Peyer's patch (tissue), 4 donors: ENCODE measurements at regions not wholly inside any gene's neighbourhood (a gene's known extent, or its start where the extent isn't known, plus 50 kb on each side); places are given as distances from the start of the nearest gene placed in this dataset.

Source experiments
- DNase-seq, 3 donors: peaks; one replicate each; pipeline ENCODE4 v3.0.0-alpha.2; 2017 to 2019
- H3K27ac ChIP-seq, 4 donors: fragments of 200-600 bp; sonication (generic); one replicate each; pipeline ENCODE4 v1.5.1; 2016 to 2019
- H3K27me3 ChIP-seq, 2 donors: fragments of 200-600 bp; sonication (generic); one replicate each; pipeline ENCODE4 v1.5.1; 2019
- H3K36me3 ChIP-seq, 3 donors: fragments of 200-600 bp; sonication (generic); one replicate each; pipeline ENCODE4 v1.5.1; 2016 to 2019
- H3K4me1 ChIP-seq, 4 donors: fragments of 200-600 bp; sonication (generic); one replicate each; pipeline ENCODE4 v1.5.1; 2016 to 2019
- H3K4me3 ChIP-seq, 4 donors: fragments of 200-600 bp; sonication (generic); 1 replicate in 3 of 4; 2 replicates in 1 of 4; pipeline ENCODE4 v1.5.1; 2016 to 2019; ENCODE audit warnings: mild to moderate bottlenecking in 1 of 4
- H3K9me3 ChIP-seq, 4 donors: fragments of 200-600 bp; sonication (generic); one replicate each; pipeline ENCODE4 v1.5.1; 2016 to 2019; ENCODE audit warnings: mild to moderate bottlenecking in 1 of 4
- CTCF ChIP-seq, 6 experiments: fragments of 450-650 bp in 4 of 6; fragments of 200-600 bp in 2 of 6; sonication (generic) in 1 of 6; IDR thresholded peaks; one replicate each; pipeline ENCODE4 v1.5.1; 2017 to 2019; ENCODE audit warnings: antibody characterized with exemption in 6 of 6, mild to moderate bottlenecking in 3 of 6, moderate library complexity in 1 of 6
- POLR2A ChIP-seq, 2 donors: fragments of 450-650 bp; IDR thresholded peaks; one replicate each; pipeline ENCODE4 v1.5.1; 2017; ENCODE audit warnings: antibody characterized with exemption in 2 of 2, mild to moderate bottlenecking in 2 of 2, moderate library complexity in 2 of 2

- no peak for DNase-seq
- Histone ChIP-seq H3K27ac (no peak overlapping the region), H3K27me3 (no peaks in the 10 kb centered on the region), H3K4me1 (no peaks in the 10 kb centered on the region), H3K4me3 (no peak overlapping the region), H3K9me3 (no peaks in the 10 kb centered on the region), H3K36me3 (no peaks in the 10 kb centered on the region)
- TF ChIP-seq POLR2A (IDR thresholded peaks at IDR 0.05) (no peak), CTCF (IDR thresholded peaks at IDR 0.05) (no peak)
Observed at GRCh38 chr3:162512488-162512887, 1015.9 kb downstream of the OTOL1 start.

- no peaks in the 10 kb centered on the region for H3K36me3 ChIP-seq
- H3K27ac ChIP-seq = no peak overlapping the region
- H3K9me3 ChIP-seq = no peaks in the 10 kb centered on the region
- H3K4me1 ChIP-seq = no peaks in the 10 kb centered on the region
- no peak for DNase-seq
- no peaks in the 10 kb centered on the region for H3K27me3 ChIP-seq
- TF ChIP-seq CTCF (IDR thresholded peaks at IDR 0.05) (no peak), POLR2A (IDR thresholded peaks at IDR 0.05) (no peak)
- no peak overlapping the region for H3K4me3 ChIP-seq
Observed at GRCh38 chr3:162517110-162517509, 1020.5 kb downstream of the OTOL1 start.

- Histone ChIP-seq H3K27ac (no peak overlapping the region), H3K4me3 (no peak overlapping the region), H3K27me3 (no peaks in the 10 kb centered on the region), H3K4me1 (no peaks in the 10 kb centered on the region), H3K9me3 (no peaks in the 10 kb centered on the region), H3K36me3 (no peaks in the 10 kb centered on the region)
- TF ChIP-seq POLR2A (IDR thresholded peaks at IDR 0.05) = no peak
- TF ChIP-seq CTCF (IDR thresholded peaks at IDR 0.05) = no peak
- DNase-seq = no peak
Observed at GRCh38 chr3:162521669-162522068, 1025.1 kb downstream of the OTOL1 start.

- Histone ChIP-seq H3K4me1 (no peaks in the 10 kb centered on the region), H3K4me3 (no peak overlapping the region), H3K27ac (peak overlapping the region in 1 of 4 donors; percentile 16), H3K9me3 (no peaks in the 10 kb centered on the region), H3K36me3 (no peaks in the 10 kb centered on the region), H3K27me3 (no peaks in the 10 kb centered on the region)
- DNase-seq = no peak
- TF ChIP-seq CTCF (IDR thresholded peaks at IDR 0.05) = no peak
- TF ChIP-seq POLR2A (IDR thresholded peaks at IDR 0.05) = no peak
Observed at GRCh38 chr3:162525066-162525742, 1028.6 kb downstream of the OTOL1 start.

GRCh38 chr3:162525771-162526170 is 1029.2 kb downstream of the OTOL1 start:
- no peaks in the 10 kb centered on the region for H3K36me3 ChIP-seq
- no peak for TF ChIP-seq POLR2A (IDR thresholded peaks at IDR 0.05)
- H3K4me1 ChIP-seq = no peaks in the 10 kb centered on the region
- no peaks in the 10 kb centered on the region for H3K27me3 ChIP-seq
- DNase-seq = no peak
- H3K4me3 ChIP-seq = no peak overlapping the region
- H3K9me3 ChIP-seq = no peaks in the 10 kb centered on the region
- no peak overlapping the region for H3K27ac ChIP-seq

GRCh38 chr3:162534431-162534830 is 1037.8 kb downstream of the OTOL1 start:
- no peaks in the 10 kb centered on the region for H3K9me3 ChIP-seq
- H3K36me3 ChIP-seq = no peaks in the 10 kb centered on the region
- H3K4me1 ChIP-seq = no peaks in the 10 kb centered on the region
- H3K4me3 ChIP-seq = no peak overlapping the region
- TF ChIP-seq CTCF (IDR thresholded peaks at IDR 0.05) = no peak
- no peak for TF ChIP-seq POLR2A (IDR thresholded peaks at IDR 0.05)
- no peak overlapping the region for H3K27ac ChIP-seq
- no peak for DNase-seq
- H3K27me3 ChIP-seq = no peaks in the 10 kb centered on the region
